Psoas muscle (tissue), 7 donors: ENCODE measurements at regions not wholly inside any gene's neighbourhood (a gene's known extent, or its start where the extent isn't known, plus 50 kb on each side); places are given as distances from the start of the nearest gene placed in this dataset.
A peak's percentile ranks its signal among the peaks of the same experiment; 100 is the strongest.
"Not testable (repeated sequence)": the region's sequence is repeated elsewhere in the genome, so short reads cannot be mapped to it uniquely, and the experiment has no call there.

Source experiments
- ATAC-seq, 4 donors: fragments of 200-7000 bp; cut with Tn5 transposase; one replicate each; pipeline ENCODE4 v1.9.1; 2020; ENCODE audit warnings: moderate library complexity in 3 of 4, mild to moderate bottlenecking in 2 of 4
- DNase-seq, 2 donors: peaks; one replicate each; pipeline ENCODE4 v3.0.0-alpha.2; 2020
- H3K27ac ChIP-seq: fragments of 200-600 bp; one replicate; pipeline ENCODE4 v1.8.0; 2022
- H3K27me3 ChIP-seq, 3 donors: fragments of 200-600 bp in 1 of 3; one replicate each; pipeline versions ENCODE4 v1.6.1 to v1.8.0; 2013 to 2022; ENCODE audit warnings: low read length in 2 of 3, mild to moderate bottlenecking in 2 of 3, moderate library complexity in 1 of 3; ENCODE audit not compliant: insufficient read depth in 3 of 3
- H3K36me3 ChIP-seq, 2 donors: fragments of 200-600 bp in 1 of 2; one replicate each; pipeline versions ENCODE4 v1.6.1 to v1.8.0; 2013 to 2022; ENCODE audit warnings: low read depth in 1 of 2, mild to moderate bottlenecking in 1 of 2, moderate library complexity in 1 of 2; ENCODE audit not compliant: insufficient read depth in 1 of 2
- H3K4me1 ChIP-seq: fragments of 200-600 bp; one replicate; pipeline ENCODE4 v1.8.0; 2022
- H3K4me3 ChIP-seq: fragments of 200-600 bp; one replicate; pipeline ENCODE4 v1.8.0; 2022; ENCODE audit warnings: mild to moderate bottlenecking
- H3K9me3 ChIP-seq: fragments of 200-600 bp; one replicate; pipeline ENCODE4 v1.8.0; 2022
- WGBS, 3 donors: extraction: QIAGEN DNeasy Blood & Tissue Kit; methylation state at CpG; one replicate each; pipeline versions ENCODE4 v1.1.6 to v1.1.7; 2013; 5-methylcytosine and 5-hydroxymethylcytosine counted together
- intact Hi-C, 2 donors: fragments of 100-400 bp; cut with DNase I; formaldehyde crosslinking; loops; one replicate each; pipeline versions ENCODE4 v1.11.0 to v1.14.2; 2022
- TF ChIP-seq, protein P1 (sequence below): fragments of 200-600 bp; IDR thresholded peaks from one replicate; pipeline ENCODE4 v1.8.0; 2022; ENCODE audit warnings: antibody characterized with exemption
- donor health status: healthy with polysubstance abuse.
- donor health status: DM: no; HTN: no; CAD: no; lungs with moderate emphysema.
- donor health status: Bipolar disorder and iron deficiency.
- donor health status: healthy.
- donor health status: DM: yes; HTN: yes; CAD: no.
- donor health status: DM: no; HTN: no; CAD: no.
- donor health status: DM: yes; HTN: yes; CAD: no.

DNA sequence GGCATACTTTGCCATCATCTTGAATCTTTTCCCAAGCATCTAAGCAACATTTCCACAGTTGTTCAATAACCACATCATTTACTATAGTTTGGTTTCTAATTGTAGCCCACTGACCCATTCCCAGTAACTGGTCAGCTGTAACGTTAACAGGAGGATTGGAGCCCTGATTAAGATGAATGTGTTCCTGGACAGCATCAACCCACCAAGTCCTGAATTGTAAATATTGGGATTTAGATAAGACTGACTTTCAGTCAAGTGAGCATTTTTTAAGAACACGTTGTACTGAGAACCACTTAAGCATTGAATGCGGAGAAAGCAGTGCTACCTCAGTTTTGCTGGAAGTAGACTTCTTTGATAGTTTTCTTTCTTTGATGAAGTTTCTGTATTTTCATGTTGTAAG, 53.3 kb upstream of the ARL4D start:
- ATAC-seq, H3K27ac ChIP-seq, intact Hi-C loops, H3K4me3 ChIP-seq, H3K27me3 ChIP-seq, DNase-seq, H3K36me3 ChIP-seq: not testable (repeated sequence)
- peaks cover 18% of the 10 kb centered on the region for H3K4me1 ChIP-seq
- 77 to 87% (median 86%) methylated on average over 3 of the region's 3 CpGs for WGBS, 3 donors
- H3K9me3 ChIP-seq = peaks cover 28% of the 10 kb centered on the region

- ATAC-seq = no peak
- DNase-seq = no peak
- intact Hi-C loops = no loop called here
- Histone ChIP-seq H3K9me3 (peaks cover 28% of the 10 kb centered on the region), H3K4me1 (peaks cover 18% of the 10 kb centered on the region), H3K27me3 (no peaks in the 10 kb centered on the region), H3K4me3 (no peak overlapping the region), H3K27ac (no peak overlapping the region), H3K36me3 (no peaks in the 10 kb centered on the region)
- TF ChIP-seq, protein P1, sequence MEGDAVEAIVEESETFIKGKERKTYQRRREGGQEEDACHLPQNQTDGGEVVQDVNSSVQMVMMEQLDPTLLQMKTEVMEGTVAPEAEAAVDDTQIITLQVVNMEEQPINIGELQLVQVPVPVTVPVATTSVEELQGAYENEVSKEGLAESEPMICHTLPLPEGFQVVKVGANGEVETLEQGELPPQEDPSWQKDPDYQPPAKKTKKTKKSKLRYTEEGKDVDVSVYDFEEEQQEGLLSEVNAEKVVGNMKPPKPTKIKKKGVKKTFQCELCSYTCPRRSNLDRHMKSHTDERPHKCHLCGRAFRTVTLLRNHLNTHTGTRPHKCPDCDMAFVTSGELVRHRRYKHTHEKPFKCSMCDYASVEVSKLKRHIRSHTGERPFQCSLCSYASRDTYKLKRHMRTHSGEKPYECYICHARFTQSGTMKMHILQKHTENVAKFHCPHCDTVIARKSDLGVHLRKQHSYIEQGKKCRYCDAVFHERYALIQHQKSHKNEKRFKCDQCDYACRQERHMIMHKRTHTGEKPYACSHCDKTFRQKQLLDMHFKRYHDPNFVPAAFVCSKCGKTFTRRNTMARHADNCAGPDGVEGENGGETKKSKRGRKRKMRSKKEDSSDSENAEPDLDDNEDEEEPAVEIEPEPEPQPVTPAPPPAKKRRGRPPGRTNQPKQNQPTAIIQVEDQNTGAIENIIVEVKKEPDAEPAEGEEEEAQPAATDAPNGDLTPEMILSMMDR = no peak
- WGBS, 3 donors = 46 to 58% (median 49%) methylated on average over 6 of the region's 6 CpGs
Observed at GRCh38 chr17:43344685-43345084, 54.1 kb upstream of the ARL4D start.

- Histone ChIP-seq H3K36me3 (no peaks in the 10 kb centered on the region), H3K4me1 (peaks cover 18% of the 10 kb centered on the region), H3K4me3 (no peak overlapping the region), H3K27ac (peak overlapping the region; percentile 58), H3K9me3 (peaks cover 9% of the 10 kb centered on the region), H3K27me3 (no peaks in the 10 kb centered on the region)
- no peak for DNase-seq
- TF ChIP-seq, protein P1 = no peak
- no peak for ATAC-seq
- WGBS, 3 donors = 25 to 54% (median 39%) methylated on average over 5 of the region's 5 CpGs
- intact Hi-C loops = no loop called here
Observed at GRCh38 chr17:43342589-43342890, 56.3 kb upstream of the ARL4D start.

GRCh38 chr17:43341715-43342588, 56.8 kb upstream of the ARL4D start:
- intact Hi-C loops = no loop called here
- H3K4me1 ChIP-seq = peaks cover 18% of the 10 kb centered on the region
- DNase-seq (no peak), ATAC-seq (peak in 3 of 4 donors; percentile 62 to 71 (median 69))
- H3K36me3 ChIP-seq = no peaks in the 10 kb centered on the region
- peaks cover 3% of the 10 kb centered on the region for H3K9me3 ChIP-seq
- H3K27me3 ChIP-seq = no peaks in the 10 kb centered on the region
- peak overlapping the region; percentile 58 for H3K27ac ChIP-seq
- WGBS, 3 donors = 27 to 36% (median 29%) methylated on average over 7 of the region's 7 CpGs
- H3K4me3 ChIP-seq = no peak overlapping the region
- TF ChIP-seq, protein P1 = no peak

DNA sequence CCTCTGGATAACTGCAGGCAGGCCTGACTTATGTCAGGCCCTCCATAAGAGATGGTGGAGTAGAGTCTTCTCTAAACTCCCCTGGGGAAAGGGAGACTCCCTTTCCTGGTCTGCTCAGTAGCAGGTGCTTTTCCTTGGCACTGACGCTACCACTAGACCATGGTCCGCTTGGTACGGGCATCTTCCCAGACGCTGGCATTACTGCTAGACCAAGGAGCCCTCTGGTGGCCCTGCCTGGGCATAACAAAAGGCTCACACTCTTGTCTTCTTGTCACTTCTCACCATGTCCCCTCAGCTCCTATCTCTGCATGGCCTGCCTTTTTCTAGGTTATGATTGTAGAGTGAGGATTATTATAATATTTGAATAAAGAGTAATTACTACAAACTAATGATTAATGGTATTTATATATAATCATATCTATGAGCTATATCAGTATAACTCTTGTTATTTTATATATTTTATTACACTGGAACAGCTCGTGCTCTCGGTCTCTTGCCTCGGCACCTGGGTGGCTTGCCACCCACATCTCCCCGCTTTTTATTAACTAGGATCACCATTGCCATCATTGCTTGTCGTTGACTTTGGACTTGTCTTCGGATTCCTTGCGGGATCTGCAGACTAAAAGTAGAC, 59.8 kb upstream of the ARL4D start:
- H3K27ac ChIP-seq = no peak overlapping the region
- WGBS, 3 donors = 49 to 60% (median 50%) methylated on average over 11 of the region's 11 CpGs
- H3K4me3 ChIP-seq = no peak overlapping the region
- intact Hi-C loops = no loop called here
- peak; percentile 79 to 89 for DNase-seq
- no peaks in the 10 kb centered on the region for H3K9me3 ChIP-seq
- ATAC-seq = peak in 1 of 4 donors; percentile 46
- TF ChIP-seq, protein P1 = peak; percentile 86
- no peaks in the 10 kb centered on the region for H3K36me3 ChIP-seq
- H3K4me1 ChIP-seq = peaks cover 13% of the 10 kb centered on the region
- H3K27me3 ChIP-seq = no peaks in the 10 kb centered on the region
